Eye (tissue), 1 donor: ENCODE measurements at regions not wholly inside any gene's neighbourhood (a gene's known extent, or its start where the extent isn't known, plus 50 kb on each side); places are given as distances from the start of the nearest gene placed in this dataset.

Experiments
- DNase-seq: peaks from one replicate; pipeline ENCODE4 v3.0.0-alpha.2; 2015

- no peak for DNase-seq
These were observed 1114.3 kb downstream of the IGSF11 start for GRCh38 chr3:117920253-117920898.

- DNase-seq: peak; percentile 27
These were observed 1113.2 kb downstream of the IGSF11 start for GRCh38 chr3:117921411-117921810.

- peak; percentile 87 for DNase-seq
These were observed 1112.6 kb downstream of the IGSF11 start for GRCh38 chr3:117922039-117922438.

GRCh38 chr3:117926819-117927218, 1107.8 kb downstream of the IGSF11 start:
- DNase-seq: no peak

GRCh38 chr3:117927825-117928224, 1106.8 kb downstream of the IGSF11 start:
- no peak for DNase-seq

GRCh38 chr3:117928836-117929235, 1105.8 kb downstream of the IGSF11 start:
- DNase-seq: no peak

- DNase-seq: no peak
These were observed 1102.2 kb downstream of the IGSF11 start for GRCh38 chr3:117932441-117932840.

GRCh38 chr3:117936159-117936558, 1098.5 kb downstream of the IGSF11 start:
- DNase-seq: no peak

GRCh38 chr3:117938974-117939373, 1095.7 kb downstream of the IGSF11 start:
- no peak for DNase-seq

GRCh38 chr3:117939425-117940027, 1095.1 kb downstream of the IGSF11 start:
- no peak for DNase-seq

- DNase-seq: no peak
These were observed 1093.6 kb downstream of the IGSF11 start for GRCh38 chr3:117941015-117941414.

- no peak for DNase-seq
These were observed 1092.9 kb downstream of the IGSF11 start for GRCh38 chr3:117941756-117942155.

- no peak for DNase-seq
These were observed 1080.5 kb downstream of the IGSF11 start for GRCh38 chr3:117954131-117954530.

GRCh38 chr3:117955196-117955595, 1079.5 kb downstream of the IGSF11 start:
- DNase-seq: no peak

- no peak for DNase-seq
These were observed 1076.6 kb downstream of the IGSF11 start for GRCh38 chr3:117958027-117958426.

GRCh38 chr3:117962750-117963149, 1071.9 kb downstream of the IGSF11 start:
- no peak for DNase-seq

GRCh38 chr3:117963858-117964257, 1070.8 kb downstream of the IGSF11 start:
- DNase-seq: no peak

GRCh38 chr3:117964814-117965213, 1069.8 kb downstream of the IGSF11 start:
- no peak for DNase-seq

GRCh38 chr3:117977504-117978228, 1057.0 kb downstream of the IGSF11 start:
- no peak for DNase-seq

- DNase-seq: no peak
These were observed 1055.2 kb downstream of the IGSF11 start for GRCh38 chr3:117979466-117979865.

GRCh38 chr3:117987256-117987655, 1047.4 kb downstream of the IGSF11 start:
- no peak for DNase-seq

GRCh38 chr3:117989982-117990381, 1044.7 kb downstream of the IGSF11 start:
- no peak for DNase-seq

GRCh38 chr3:117990627-117991026, 1044.0 kb downstream of the IGSF11 start:
- no peak for DNase-seq

GRCh38 chr3:117995842-117996437, 1038.7 kb downstream of the IGSF11 start:
- peak; percentile 35 for DNase-seq
